ENCODE measurements at regions not wholly inside any gene's neighbourhood (a gene's known extent, or its start where the extent isn't known, plus 50 kb on each side); places are given as distances from the start of the nearest gene placed in this dataset.
"Not testable (repeated sequence)": the region's sequence is repeated elsewhere in the genome, so short reads cannot be mapped to it uniquely, and the experiment has no call there.

- DNase-seq, result no peak
These were observed 454.3 kb upstream of the CDH11 start for GRCh38 chr16:65576139-65576538.

- no peak for DNase-seq
These were observed 452.6 kb upstream of the CDH11 start for GRCh38 chr16:65574326-65574966.

- no peak for DNase-seq
These were observed 450.3 kb upstream of the CDH11 start for GRCh38 chr16:65572156-65572555.

GRCh38 chr16:65570261-65570660 is 448.4 kb upstream of the CDH11 start:
- no peak for DNase-seq

- DNase-seq, result no peak
These were observed 438.0 kb upstream of the CDH11 start for GRCh38 chr16:65559846-65560245.

- not testable (repeated sequence) for DNase-seq
These were observed 427.8 kb upstream of the CDH11 start for GRCh38 chr16:65549689-65550088.

- no peak for DNase-seq
These were observed 426.6 kb upstream of the CDH11 start for GRCh38 chr16:65548470-65548869.

GRCh38 chr16:65547772-65548446 is 426.0 kb upstream of the CDH11 start:
- DNase-seq, result no peak

GRCh38 chr16:65546353-65546791 is 424.5 kb upstream of the CDH11 start:
- no peak for DNase-seq

GRCh38 chr16:65545413-65545956 is 423.6 kb upstream of the CDH11 start:
- DNase-seq, result no peak

- no peak for DNase-seq
These were observed 422.2 kb upstream of the CDH11 start for GRCh38 chr16:65543781-65544740.

GRCh38 chr16:65541646-65542045 is 419.8 kb upstream of the CDH11 start:
- no peak for DNase-seq

GRCh38 chr16:65540901-65541300 is 419.0 kb upstream of the CDH11 start:
- DNase-seq, result no peak

- DNase-seq, result no peak
These were observed 417.1 kb upstream of the CDH11 start for GRCh38 chr16:65538976-65539375.

- no peak for DNase-seq
These were observed 415.5 kb upstream of the CDH11 start for GRCh38 chr16:65537336-65537735.

GRCh38 chr16:65534121-65534528 is 412.3 kb upstream of the CDH11 start:
- no peak for DNase-seq

- no peak for DNase-seq
These were observed 411.0 kb upstream of the CDH11 start for GRCh38 chr16:65532846-65533245.

- no peak for DNase-seq
These were observed 410.4 kb upstream of the CDH11 start for GRCh38 chr16:65532258-65532657.

- DNase-seq, result no peak
These were observed 409.6 kb upstream of the CDH11 start for GRCh38 chr16:65531475-65531874.

GRCh38 chr16:65525707-65526106 is 403.8 kb upstream of the CDH11 start:
- DNase-seq, result no peak

- no peak for DNase-seq
These were observed 403.1 kb upstream of the CDH11 start for GRCh38 chr16:65524997-65525396.

GRCh38 chr16:65524231-65524630 is 402.4 kb upstream of the CDH11 start:
- DNase-seq, result no peak

- no peak for DNase-seq
These were observed 401.6 kb upstream of the CDH11 start for GRCh38 chr16:65523283-65523944.
